PC-9 (cell line): ENCODE measurements at regions not wholly inside any gene's neighbourhood (a gene's known extent, or its start where the extent isn't known, plus 50 kb on each side); places are given as distances from the start of the nearest gene placed in this dataset.

Experiments used
- EZH2 ChIP-seq: fragments of 200-600 bp; sonication (generic); IDR thresholded peaks from 2 replicates; pipeline ENCODE4 v1.8.0; 2017; ENCODE audit warnings: antibody characterized with exemption, low read depth
- TF ChIP-seq, protein P1 (sequence below): fragments of 200-600 bp; sonication (generic); conservative IDR thresholded peaks from 2 replicates; pipeline ENCODE4 v1.6.1; 2017; ENCODE audit warnings: mixed run types, antibody characterized with exemption, mild to moderate bottlenecking, moderate library complexity

DNA sequence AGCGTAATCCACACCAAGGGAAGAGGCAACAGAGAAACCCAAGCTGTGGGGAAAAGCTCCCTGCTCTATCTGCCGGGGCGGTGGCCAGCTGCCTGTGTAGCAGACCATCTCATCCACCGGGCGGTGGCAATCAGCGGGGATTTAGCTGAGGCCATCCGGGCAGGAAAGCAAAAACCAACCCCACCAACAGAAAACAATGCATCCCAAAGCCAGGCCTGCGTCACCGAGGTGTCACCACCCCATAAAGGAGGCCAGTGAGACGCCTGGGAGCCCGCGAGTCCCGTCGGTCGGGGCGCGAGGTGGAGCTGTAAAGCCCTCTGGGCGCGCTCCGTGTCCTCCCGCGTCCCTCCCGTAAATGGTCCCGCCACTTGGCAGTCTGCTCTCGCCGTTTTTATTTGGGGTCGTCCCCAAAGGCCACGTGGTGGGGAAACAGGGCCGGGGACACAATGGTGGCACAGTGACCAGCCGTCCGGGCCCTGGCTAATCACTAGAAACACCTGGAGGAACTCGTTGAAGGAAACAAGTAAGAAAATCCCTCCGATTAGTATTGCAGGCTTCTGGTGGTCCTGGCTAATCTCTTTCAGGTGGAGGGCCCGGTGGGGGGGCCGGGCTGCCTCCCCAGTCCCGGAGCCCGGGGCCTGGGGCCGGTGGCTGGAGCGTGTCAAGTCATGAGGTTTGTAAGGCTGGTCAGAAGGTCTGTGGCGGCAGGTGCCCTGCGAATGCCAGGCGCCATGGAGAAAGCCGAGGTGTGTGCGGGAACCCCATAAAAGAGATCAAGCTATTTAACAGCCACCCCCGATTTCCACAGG is 94.7 kb upstream of the GSC start:
- TF ChIP-seq, protein P1, sequence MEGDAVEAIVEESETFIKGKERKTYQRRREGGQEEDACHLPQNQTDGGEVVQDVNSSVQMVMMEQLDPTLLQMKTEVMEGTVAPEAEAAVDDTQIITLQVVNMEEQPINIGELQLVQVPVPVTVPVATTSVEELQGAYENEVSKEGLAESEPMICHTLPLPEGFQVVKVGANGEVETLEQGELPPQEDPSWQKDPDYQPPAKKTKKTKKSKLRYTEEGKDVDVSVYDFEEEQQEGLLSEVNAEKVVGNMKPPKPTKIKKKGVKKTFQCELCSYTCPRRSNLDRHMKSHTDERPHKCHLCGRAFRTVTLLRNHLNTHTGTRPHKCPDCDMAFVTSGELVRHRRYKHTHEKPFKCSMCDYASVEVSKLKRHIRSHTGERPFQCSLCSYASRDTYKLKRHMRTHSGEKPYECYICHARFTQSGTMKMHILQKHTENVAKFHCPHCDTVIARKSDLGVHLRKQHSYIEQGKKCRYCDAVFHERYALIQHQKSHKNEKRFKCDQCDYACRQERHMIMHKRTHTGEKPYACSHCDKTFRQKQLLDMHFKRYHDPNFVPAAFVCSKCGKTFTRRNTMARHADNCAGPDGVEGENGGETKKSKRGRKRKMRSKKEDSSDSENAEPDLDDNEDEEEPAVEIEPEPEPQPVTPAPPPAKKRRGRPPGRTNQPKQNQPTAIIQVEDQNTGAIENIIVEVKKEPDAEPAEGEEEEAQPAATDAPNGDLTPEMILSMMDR: no peak
- TF ChIP-seq EZH2: no peak
